C1 segment of cervical spinal cord (tissue), 14 donors: ENCODE measurements at regions not wholly inside any gene's neighbourhood (a gene's known extent, or its start where the extent isn't known, plus 50 kb on each side); places are given as distances from the start of the nearest gene placed in this dataset.
"Not testable (repeated sequence)": the region's sequence is repeated elsewhere in the genome, so short reads cannot be mapped to it uniquely, and the experiment has no call there.

ENCODE experiments used
- DNase-seq, 14 donors: peaks; one replicate each; lab custom pipeline; 2025; lab: John Stamatoyannopoulos, UW

- DNase-seq, result no peak
These were observed 50.2 kb upstream of the SLC35C1 start for GRCh38 chr11:45754741-45755140.

DNA sequence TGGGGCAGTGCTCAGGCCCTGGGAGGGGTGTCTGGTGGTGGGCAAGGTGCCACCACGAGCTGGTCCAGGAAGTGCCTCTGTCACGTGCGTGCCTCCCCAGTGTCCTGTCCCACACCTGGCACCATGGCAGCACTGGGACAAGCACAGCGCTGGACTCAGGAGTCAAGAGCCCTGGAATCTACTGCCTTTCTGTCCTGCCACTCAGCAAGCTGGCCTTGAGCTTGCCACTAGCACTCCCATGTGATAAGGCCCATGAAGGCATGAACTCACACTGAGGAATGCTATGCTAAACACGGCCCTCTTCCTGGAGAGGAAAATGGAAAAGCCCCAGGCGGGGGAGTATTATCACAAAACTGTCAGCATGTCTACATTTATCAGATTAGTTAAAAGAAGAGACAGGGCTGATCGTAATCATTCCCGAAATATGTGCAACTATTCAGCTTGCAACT is 50.7 kb upstream of the SLC35C1 start:
- DNase-seq, result no peak

DNA sequence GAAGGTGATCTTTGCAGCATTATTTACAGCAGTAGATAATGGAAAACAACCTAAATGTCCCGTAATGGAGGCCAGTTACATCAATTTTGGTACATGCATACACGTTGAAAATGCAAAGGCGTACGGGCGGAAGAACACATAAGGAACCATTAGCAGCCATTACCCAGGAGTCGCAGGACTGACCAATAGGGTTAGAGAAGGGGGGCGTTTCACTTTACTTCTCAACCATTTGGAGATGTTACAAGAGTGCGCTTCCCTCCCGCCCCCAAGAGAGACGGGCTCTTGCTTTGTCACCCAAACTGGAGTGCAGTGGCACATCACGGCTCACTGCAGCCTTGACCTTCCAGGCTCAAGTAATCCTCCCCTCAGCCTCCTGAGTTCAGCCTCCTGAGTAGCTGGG is 52.8 kb upstream of the SLC35C1 start:
- no peak for DNase-seq

- no peak for DNase-seq
These were observed 53.5 kb upstream of the SLC35C1 start for GRCh38 chr11:45751430-45751829.

DNA sequence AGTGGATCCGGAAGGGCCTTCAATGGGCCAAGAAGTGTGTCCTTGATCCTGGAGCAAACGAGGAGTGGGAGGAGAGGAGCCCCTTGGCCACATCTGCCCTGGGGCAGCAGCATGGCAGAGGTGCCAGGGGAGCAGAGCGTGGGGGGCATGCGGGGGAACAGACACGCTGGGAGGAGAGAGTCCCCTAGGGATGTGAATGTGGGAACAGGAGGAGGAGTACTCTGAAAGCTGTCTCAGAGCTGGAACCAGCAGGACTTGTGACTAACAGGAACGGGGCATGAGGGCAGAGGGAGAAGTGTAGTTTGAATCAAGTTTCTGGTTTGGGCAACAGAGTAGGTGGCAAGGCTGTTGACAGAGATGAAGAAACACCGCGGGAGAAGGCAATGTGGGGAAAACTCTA is 54.5 kb upstream of the SLC35C1 start:
- no peak for DNase-seq

- DNase-seq, result no peak
These were observed 56.1 kb upstream of the SLC35C1 start for GRCh38 chr11:45748801-45749200.

DNA sequence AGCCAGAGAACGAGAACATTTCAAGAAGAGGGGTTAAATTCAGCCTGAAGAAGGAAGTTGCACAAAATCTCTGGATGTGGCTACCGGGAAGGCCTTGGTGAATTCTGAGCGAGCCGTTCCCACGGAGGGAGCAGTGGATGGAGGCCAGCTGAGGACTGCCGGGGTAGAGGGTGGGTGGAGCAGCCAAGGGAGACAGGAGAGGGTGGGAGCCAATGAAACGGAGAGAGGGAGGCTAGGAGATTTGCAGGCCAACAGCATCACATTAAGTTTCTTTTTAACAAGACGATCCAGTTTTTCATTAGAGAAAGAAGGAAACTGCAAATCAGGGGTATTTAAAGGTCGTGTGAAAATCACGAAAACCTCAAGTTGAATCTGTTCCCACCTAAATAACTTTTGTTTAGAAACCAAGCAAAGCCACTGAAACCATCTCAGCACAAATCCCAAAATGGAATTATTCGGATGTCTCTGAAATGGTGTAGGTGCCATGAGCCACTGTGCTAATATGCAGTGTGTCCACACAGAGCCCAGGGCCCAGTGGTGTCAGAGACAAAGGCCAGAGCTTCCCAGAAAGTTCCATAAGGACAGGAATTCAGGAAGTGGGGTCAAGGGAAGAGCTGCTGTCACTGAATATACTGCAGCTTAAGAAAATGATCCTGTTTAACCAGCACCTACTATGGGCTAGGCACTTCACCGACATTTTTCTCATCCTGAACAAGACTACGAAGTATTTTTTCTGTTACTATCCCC is 59.7 kb upstream of the SLC35C1 start:
- peak in 8 of 14 donors; percentile 6 to 72 (median 16) for DNase-seq

DNA sequence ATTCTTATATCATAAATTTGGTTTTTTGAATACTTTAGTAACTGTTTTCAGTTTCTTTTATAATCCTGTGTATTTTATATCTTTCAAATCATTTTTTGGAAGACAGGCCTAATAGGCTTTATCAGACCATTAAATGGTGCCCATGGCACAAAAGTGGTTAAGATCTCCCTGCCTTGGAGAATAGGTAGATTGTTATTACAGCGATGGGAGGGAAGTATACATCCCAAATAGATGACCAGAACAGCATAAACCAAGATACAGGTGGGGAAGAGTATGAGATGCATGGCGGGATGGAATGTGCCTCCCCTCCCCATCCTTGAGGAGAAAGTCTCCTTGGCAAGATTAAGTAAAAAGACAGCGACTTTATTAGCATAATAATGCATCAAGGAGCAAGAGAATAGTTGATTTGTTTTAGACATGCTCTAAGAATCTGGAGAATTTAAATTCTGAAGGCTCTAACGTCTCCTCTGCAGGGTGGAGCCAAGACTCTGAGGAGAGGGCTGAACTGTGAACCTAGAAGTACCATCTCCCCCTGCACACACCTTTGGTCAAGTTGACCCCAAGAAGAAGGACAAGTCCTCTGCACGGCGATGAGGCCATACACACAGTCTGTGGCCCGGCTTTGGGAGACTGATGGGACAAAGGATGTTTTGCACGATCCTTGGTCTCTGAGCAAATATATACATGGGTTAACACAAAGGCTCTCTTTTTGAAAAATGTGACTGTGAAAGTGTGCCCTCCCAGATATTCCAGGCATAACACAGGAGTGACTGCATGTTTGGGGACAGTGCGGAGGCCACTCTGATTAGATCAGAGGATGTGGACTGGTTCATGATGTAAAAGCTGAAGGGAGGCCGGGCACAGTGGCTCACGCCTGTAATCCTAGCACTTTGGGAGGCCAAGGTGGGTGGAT is 61.1 kb upstream of the SLC35C1 start:
- no peak for DNase-seq

DNA sequence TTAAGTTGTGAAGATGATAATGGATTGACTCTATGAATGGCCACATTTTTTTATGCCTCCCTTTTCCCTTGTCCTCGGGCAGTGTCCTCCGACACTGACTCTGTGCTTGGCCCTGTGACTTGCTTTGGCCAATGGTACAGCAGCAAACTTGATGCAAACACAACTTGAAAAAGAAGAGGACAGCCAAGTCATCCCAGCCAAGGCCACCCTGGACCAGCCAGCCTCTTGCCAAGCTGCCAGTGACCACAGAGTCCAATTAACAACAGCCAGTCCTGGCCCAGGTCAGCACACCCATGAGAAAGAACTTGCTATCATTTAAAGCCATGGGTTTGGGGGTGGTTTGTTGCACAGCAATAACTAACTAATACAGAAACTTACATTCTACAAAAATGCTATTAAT is 63.4 kb upstream of the SLC35C1 start:
- no peak for DNase-seq

- DNase-seq, result no peak
These were observed 63.9 kb upstream of the SLC35C1 start for GRCh38 chr11:45741032-45741431.

DNA sequence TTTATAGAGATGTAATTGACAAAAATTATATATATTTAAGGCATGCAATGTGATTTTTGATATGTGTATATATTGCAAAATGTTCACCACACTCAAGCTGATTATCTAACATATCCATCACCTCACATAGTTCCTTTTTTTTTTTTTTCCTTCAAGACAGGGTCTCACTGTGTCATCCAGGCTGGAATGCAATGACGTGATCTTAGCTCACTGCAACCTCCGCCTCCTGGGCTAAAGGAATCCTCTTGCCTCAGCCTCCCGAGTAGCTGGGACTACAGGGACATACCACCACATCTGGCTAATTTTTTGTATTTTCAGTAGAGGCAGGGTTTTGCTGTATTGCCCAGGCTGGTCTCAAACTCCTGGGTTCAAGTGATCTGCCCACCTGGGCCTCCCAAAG is 65.1 kb upstream of the SLC35C1 start:
- no peak for DNase-seq

GRCh38 chr11:45739071-45739470 is 65.9 kb upstream of the SLC35C1 start:
- DNase-seq, result not testable (repeated sequence)

- not testable (repeated sequence) for DNase-seq
These were observed 66.8 kb upstream of the SLC35C1 start for GRCh38 chr11:45738194-45738593.

DNA sequence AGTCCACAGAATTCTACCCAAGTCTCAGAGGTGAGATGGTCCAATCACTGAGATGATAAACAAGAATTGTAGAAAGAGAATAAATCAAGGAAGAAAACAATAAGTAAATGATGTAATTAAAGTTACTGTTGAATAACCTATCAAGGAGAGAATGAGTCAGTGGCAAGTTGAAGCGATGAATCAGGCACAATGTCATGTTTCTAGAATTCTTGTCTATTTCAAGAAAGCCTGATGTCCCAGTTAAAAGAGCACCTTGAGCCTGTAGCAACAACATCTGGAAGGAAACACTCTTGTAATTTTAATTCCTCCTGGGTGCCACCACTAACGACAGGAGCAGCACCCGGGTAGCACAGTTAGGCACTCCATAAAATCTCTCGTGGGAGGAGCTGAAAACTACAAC is 67.9 kb upstream of the SLC35C1 start:
- no peak for DNase-seq

- no peak for DNase-seq
These were observed 68.5 kb upstream of the SLC35C1 start for GRCh38 chr11:45736424-45736823.

DNA sequence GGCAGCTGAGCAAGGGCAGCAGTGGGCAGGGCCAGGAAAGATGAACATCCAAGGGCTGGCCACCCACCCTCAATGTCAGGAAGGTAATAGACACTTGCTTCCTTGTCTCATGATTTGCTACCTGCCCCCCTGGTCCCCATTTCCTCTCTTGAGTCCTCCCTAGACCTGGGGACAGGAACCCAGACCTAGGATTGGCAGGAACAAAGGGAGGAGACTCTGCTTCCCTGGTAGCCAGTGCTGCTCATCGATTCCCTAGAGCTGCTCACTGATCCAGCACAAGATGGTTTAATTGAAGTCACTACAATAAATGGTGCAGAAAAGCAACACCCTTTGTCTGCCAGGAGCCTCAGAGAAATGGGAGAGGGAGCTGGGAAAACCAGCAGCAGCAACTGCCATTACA is 67.8 kb upstream of the CHST1 start:
- no peak for DNase-seq

GRCh38 chr11:45732343-45732742 is 66.9 kb upstream of the CHST1 start:
- DNase-seq, result no peak

GRCh38 chr11:45731171-45731570 is 65.7 kb upstream of the CHST1 start:
- not testable (repeated sequence) for DNase-seq

DNA sequence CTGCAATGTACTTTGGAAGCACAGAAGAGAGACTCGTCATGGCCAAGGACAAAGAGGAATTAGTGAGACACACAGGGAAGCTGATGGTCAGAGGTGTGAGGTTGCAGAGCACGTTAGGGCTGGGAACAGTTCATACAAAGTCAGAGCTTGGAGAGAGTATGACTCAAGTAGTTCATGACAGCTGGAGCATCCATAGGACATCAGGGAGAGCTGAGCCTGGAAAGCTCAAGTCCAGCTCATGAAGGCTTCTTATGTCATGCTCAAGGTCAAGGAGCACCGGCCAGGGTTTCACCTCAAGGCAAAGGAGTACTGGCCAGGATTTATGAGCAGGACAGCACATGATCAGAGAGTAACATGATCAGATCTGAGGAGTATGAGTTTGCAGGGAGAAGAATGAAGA is 64.6 kb upstream of the CHST1 start:
- no peak for DNase-seq

- DNase-seq, result no peak
These were observed 61.2 kb upstream of the CHST1 start for GRCh38 chr11:45726493-45727054.

DNA sequence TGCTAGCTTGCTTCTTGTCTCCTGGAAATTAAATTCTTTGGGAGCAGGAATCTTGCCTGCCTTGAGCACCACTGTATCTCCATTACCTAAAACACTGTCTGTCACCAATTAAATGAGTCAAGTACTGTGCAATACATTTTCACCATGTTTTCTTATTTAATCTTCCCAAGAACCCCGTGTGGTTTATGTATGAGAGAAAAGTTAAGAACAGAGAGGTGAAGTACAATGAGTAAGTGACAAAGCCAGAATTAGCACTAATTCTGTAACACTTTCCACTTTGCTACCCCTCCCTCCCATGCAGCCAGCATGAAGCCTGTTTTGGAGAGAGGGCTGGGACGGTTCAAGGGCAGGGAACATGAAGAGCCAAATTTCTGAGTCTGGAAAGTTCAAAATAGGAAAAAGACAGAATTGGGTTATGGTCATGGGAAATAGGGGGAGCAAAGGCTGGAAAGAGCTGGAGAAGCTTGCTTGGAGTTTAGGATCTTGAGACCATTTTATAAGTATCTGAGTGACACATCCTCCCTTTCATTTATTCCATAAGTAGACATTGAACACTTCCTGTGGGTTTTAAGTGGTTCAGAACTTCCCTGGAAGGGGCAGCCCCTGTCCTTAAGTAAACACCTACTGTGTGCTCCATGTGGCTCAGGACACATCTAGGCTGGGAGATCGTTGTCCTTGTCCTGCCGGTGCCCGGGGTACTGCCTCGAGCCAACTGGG is 60.5 kb upstream of the CHST1 start:
- no peak for DNase-seq

- DNase-seq, result no peak
These were observed 59.7 kb upstream of the CHST1 start for GRCh38 chr11:45725121-45725520.
